ENCODE measurements at regions not wholly inside any gene's neighbourhood (a gene's known extent, or its start where the extent isn't known, plus 50 kb on each side); places are given as distances from the start of the nearest gene placed in this dataset.

GRCh38 chr2:19670303-19670702 lies 231.5 kb downstream of the TTC32 start (continued):
- TF ChIP-seq GLI2 (tag by site-specific recombination; IDR thresholded peaks at IDR 0.05; ENCODE audit: borderline replicate concordance, low read depth) (0 out of 2 replicates have a peak, but pooled peaks have one; percentile 71), ZNF404 (tag by site-specific recombination; IDR thresholded peaks at IDR 0.05) (no peak), ZNF488 (tag by site-specific recombination; IDR thresholded peaks at IDR 0.05) (0 out of 2 replicates have a peak, but pooled peaks have one; percentile 77), ZNF48 (tag by site-specific recombination; IDR thresholded peaks at IDR 0.05) (no peak)

- peak overlapping the region; percentile 56 for H3K27ac ChIP-seq (ENCODE audit: extremely low read depth, low read depth, low read length)
- TF ChIP-seq ZIC2 (tag by site-specific recombination; IDR thresholded peaks at IDR 0.05) (peak; percentile 71), ZNF335 (tag by site-specific recombination; conservative IDR thresholded peaks at IDR 0.05) (peak; percentile 73), SCRT1 (tag by site-specific recombination; IDR thresholded peaks at IDR 0.05; ENCODE audit: borderline replicate concordance) (peak; percentile 43; the same call in 1 of the 2 replicates), ZNF792 (tag by site-specific recombination; IDR thresholded peaks at IDR 0.05) (no peak), GLIS1 (tag by site-specific recombination; IDR thresholded peaks at IDR 0.05) (0 out of 2 replicates have a peak, but pooled peaks have one; percentile 12), PRDM2 (tag by site-specific recombination; IDR thresholded peaks at IDR 0.05; ENCODE audit: borderline replicate concordance) (no peak), TSHZ1 (tag by site-specific recombination; IDR thresholded peaks at IDR 0.05; ENCODE audit: borderline replicate concordance) (peak; percentile 53; the same call in 1 of the 2 replicates), SCRT2 (tag by site-specific recombination; IDR thresholded peaks at IDR 0.05) (peak; percentile 36; the same call in 1 of the 2 replicates), ZSCAN30 (tag by site-specific recombination; IDR thresholded peaks at IDR 0.05) (0 out of 2 replicates have a peak, but pooled peaks have one; percentile 16), OSR2 (tag by site-specific recombination; IDR thresholded peaks at IDR 0.05) (peak; percentile 74), ZBTB20 (tag by site-specific recombination; IDR thresholded peaks at IDR 0.05) (peak; percentile 89), ZNF600 (tag by site-specific recombination; IDR thresholded peaks at IDR 0.05) (peak; percentile 76), ZNF202 (tag by site-specific recombination; IDR thresholded peaks at IDR 0.05; ENCODE audit: borderline replicate concordance) (no peak)
- no peaks in the 10 kb centered on the region for H3K36me3 ChIP-seq (ENCODE audit: control insufficient read depth in 2 of 2, insufficient read depth in 1 of 2, low read length in 2 of 2)
- no peaks in the 10 kb centered on the region for H3K9me3 ChIP-seq (ENCODE audit: control insufficient read depth, insufficient read depth, low read depth, low read length)
- no peak overlapping the region for H3K4me3 ChIP-seq (ENCODE audit: low read depth, low read length)
- H3K4me1 ChIP-seq (ENCODE audit: control insufficient read depth, insufficient read depth, low read length) = peaks cover 46% of the 10 kb centered on the region
- POLR2A ChIA-PET = no interaction called here
- CTCF ChIA-PET = interaction anchor here (0.6 to 1.0 kb wide), 2 partner anchors 22 to 30 kb away, joined by 3 read pairs; no protein-coding TSS in a partner anchor
Measured at GRCh38 chr2:19669559-19669958, 232.2 kb downstream of the TTC32 start.
